ENCODE measurements at regions not wholly inside any gene's neighbourhood (a gene's known extent, or its start where the extent isn't known, plus 50 kb on each side); places are given as distances from the start of the nearest gene placed in this dataset.

DNA sequence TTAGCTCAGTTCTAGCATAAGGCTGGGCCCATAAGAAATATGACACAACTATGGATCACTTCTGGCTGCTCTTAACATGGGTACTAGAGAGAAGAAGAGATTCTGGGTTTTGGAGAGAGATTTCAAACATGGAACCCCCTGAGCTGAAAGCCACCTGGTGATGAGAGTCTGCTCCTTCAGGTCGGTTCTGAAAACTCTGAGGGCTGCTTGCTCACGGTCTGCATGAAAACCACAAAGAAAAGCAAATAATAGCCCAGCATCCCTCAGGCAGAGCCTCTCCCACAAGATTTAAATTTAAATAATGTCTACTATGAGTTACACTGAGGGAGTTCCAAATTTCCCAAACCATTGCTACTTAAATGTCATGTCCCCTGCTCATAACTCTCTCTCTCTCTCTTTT, 301.5 kb downstream of the BMP7 start:
- TF ChIP-seq CEBPB (IDR thresholded peaks at IDR 0.05), result no peak
- no peak for TF ChIP-seq TAF1 (IDR thresholded peaks at IDR 0.05; ENCODE audit: low read depth)
- TF ChIP-seq, protein P1, sequence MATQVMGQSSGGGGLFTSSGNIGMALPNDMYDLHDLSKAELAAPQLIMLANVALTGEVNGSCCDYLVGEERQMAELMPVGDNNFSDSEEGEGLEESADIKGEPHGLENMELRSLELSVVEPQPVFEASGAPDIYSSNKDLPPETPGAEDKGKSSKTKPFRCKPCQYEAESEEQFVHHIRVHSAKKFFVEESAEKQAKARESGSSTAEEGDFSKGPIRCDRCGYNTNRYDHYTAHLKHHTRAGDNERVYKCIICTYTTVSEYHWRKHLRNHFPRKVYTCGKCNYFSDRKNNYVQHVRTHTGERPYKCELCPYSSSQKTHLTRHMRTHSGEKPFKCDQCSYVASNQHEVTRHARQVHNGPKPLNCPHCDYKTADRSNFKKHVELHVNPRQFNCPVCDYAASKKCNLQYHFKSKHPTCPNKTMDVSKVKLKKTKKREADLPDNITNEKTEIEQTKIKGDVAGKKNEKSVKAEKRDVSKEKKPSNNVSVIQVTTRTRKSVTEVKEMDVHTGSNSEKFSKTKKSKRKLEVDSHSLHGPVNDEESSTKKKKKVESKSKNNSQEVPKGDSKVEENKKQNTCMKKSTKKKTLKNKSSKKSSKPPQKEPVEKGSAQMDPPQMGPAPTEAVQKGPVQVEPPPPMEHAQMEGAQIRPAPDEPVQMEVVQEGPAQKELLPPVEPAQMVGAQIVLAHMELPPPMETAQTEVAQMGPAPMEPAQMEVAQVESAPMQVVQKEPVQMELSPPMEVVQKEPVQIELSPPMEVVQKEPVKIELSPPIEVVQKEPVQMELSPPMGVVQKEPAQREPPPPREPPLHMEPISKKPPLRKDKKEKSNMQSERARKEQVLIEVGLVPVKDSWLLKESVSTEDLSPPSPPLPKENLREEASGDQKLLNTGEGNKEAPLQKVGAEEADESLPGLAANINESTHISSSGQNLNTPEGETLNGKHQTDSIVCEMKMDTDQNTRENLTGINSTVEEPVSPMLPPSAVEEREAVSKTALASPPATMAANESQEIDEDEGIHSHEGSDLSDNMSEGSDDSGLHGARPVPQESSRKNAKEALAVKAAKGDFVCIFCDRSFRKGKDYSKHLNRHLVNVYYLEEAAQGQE (IDR thresholded peaks at IDR 0.05; ENCODE audit: low read depth), result no peak
- no peak for TF ChIP-seq FOXM1 (IDR thresholded peaks at IDR 0.05; ENCODE audit: borderline replicate concordance, low read depth)
- no peak for TF ChIP-seq YY1 (IDR thresholded peaks at IDR 0.05; ENCODE audit: low read depth)
- TF ChIP-seq, protein P2, sequence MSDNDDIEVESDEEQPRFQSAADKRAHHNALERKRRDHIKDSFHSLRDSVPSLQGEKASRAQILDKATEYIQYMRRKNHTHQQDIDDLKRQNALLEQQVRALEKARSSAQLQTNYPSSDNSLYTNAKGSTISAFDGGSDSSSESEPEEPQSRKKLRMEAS (IDR thresholded peaks at IDR 0.05), result no peak
- TF ChIP-seq ZBTB7A (IDR thresholded peaks at IDR 0.05; ENCODE audit: low read depth), result no peak
- no peak for TF ChIP-seq TCF12 (IDR thresholded peaks at IDR 0.05; ENCODE audit: low read depth)
- TF ChIP-seq, protein P3, sequence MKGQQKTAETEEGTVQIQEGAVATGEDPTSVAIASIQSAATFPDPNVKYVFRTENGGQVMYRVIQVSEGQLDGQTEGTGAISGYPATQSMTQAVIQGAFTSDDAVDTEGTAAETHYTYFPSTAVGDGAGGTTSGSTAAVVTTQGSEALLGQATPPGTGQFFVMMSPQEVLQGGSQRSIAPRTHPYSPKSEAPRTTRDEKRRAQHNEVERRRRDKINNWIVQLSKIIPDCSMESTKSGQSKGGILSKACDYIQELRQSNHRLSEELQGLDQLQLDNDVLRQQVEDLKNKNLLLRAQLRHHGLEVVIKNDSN (IDR thresholded peaks at IDR 0.05), result no peak
- no peak for TF ChIP-seq CREB1 (IDR thresholded peaks at IDR 0.05; ENCODE audit: low read depth)
- TF ChIP-seq EGR1 (IDR thresholded peaks at IDR 0.05), result no peak

DNA sequence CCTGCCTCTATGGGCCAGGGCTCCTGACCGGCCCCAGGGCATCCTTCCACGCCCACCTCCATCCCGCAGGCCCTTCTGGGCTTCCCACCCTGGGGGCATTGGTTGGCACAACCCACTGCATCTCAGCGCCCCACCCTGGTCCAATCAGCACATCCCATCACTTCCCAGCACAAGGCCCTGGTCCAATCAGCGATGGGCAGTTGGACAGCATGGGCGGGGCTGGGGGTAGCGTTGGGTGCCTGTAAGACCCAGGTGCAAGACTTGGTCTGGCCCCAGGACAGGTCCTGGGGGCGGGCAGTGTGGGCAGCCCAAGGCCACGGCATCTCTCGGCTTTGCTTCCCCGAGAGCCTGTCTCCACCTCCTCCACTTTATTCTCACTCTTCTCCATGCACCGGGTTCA, 298.5 kb downstream of the BMP7 start:
- TF ChIP-seq FOXM1 (IDR thresholded peaks at IDR 0.05; ENCODE audit: borderline replicate concordance, low read depth) (no peak), YY1 (IDR thresholded peaks at IDR 0.05; ENCODE audit: low read depth) (no peak), EP300 (IDR thresholded peaks at IDR 0.05; ENCODE audit: borderline replicate concordance) (no peak), ZBTB7A (IDR thresholded peaks at IDR 0.05; ENCODE audit: low read depth) (no peak), TEAD4 (IDR thresholded peaks at IDR 0.05) (no peak), EGR1 (IDR thresholded peaks at IDR 0.05) (no peak), TAF1 (IDR thresholded peaks at IDR 0.05; ENCODE audit: low read depth) (no peak), NFIC (IDR thresholded peaks at IDR 0.05) (no peak), CREB1 (IDR thresholded peaks at IDR 0.05; ENCODE audit: low read depth) (no peak), TCF12 (IDR thresholded peaks at IDR 0.05; ENCODE audit: low read depth) (no peak)

DNA sequence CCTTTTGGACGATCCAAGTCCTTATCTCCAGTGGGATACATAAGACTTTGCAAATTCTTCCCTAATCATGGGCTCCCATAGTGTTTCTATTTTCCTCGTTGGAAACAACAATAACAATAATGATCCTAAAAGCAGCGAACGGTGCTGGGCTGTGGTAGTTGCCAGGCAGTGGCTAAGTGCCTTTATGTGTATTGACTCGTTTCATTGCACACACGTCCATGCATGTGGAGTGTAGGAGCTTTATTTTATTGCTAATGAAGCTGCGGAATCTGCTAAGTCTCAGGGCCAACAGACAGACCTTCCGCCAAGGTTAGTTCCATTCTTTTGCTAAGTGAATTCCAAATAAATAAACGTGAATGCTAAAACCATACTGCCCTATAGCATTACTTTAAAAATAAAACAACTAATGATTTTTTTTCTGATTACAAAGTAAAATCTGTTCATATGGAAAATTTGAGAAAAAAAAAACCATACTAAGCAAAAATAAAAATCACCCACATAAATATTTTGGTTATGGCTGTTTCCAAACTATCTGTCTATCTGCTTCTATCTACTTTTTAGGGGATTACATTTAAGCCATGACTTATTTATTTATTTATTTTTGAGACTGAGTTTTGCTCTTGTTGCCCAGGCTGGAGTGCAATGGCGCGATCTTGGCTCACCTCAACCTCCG, 297.9 kb downstream of the BMP7 start:
- TF ChIP-seq TCF12 (IDR thresholded peaks at IDR 0.05; ENCODE audit: low read depth) (no peak), FOXM1 (IDR thresholded peaks at IDR 0.05; ENCODE audit: borderline replicate concordance, low read depth) (no peak), TAF1 (IDR thresholded peaks at IDR 0.05; ENCODE audit: low read depth) (no peak), CREB1 (IDR thresholded peaks at IDR 0.05; ENCODE audit: low read depth) (no peak), RAD21 (IDR thresholded peaks at IDR 0.05; ENCODE audit: low read depth) (no peak)
- TF ChIP-seq, protein P1 (IDR thresholded peaks at IDR 0.05; ENCODE audit: low read depth), result no peak
- TF ChIP-seq, protein P3 (IDR thresholded peaks at IDR 0.05), result no peak

DNA sequence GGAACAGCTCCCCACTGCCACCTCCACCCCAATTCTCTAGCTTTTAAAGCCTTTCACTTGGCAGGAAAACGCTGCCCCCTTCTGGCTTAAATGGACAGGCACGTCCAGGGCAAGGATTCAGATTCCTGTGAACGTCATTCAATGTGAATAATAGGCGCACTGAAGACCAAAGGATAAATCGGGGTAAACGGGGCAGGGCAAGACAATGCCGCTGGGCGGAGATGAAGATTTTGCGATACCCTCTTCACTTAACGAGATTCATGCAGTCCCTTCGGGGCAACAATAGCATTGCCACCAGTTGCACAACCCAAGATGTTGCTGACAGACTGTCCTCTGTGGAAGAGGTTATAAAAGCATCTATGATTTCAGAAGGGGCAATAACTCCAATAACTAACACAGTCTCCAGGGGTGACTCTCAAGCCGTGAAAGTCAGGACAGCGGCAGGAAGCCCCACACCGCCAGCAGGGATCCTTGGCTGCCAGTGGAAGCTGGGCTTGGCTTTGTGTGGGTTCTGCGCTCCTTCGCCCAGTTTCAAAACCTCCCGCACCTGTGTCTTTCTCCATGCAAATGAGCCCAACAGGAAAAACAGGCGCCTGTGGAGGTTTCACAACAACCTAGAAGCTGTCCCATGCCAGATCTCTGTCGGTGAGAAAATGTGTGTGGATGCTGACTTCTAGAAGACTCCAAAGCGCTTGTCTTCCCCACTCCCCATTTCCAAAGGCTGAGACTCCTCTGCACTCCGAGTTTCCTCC, 291.8 kb downstream of the BMP7 start:
- TF ChIP-seq RAD21 (IDR thresholded peaks at IDR 0.05; ENCODE audit: low read depth), result peak; percentile 70
- TF ChIP-seq, protein P3 (IDR thresholded peaks at IDR 0.05), result no peak

DNA sequence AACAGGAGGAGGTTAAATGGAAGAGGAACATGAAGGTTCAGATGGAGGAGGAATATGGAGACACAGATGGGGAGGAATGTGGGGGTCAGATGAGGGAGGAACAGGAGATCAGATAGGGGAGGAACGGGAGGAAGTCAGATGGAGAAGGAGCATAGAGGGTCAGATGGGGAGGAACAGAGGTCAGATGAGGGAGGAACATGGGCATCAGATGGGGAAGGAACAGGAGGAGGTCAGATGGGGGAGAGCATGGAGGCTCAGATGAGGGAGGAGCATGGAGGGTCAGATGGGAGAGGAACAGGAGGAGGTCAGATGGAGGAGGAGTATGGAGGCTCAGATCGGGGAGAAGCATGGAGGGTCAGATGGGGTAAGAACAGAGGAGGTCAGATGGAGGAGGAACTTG, 290.6 kb downstream of the BMP7 start:
- no peak for TF ChIP-seq TAF1 (IDR thresholded peaks at IDR 0.05; ENCODE audit: low read depth)
- no peak for TF ChIP-seq TCF12 (IDR thresholded peaks at IDR 0.05; ENCODE audit: low read depth)
- TF ChIP-seq NFIC (IDR thresholded peaks at IDR 0.05), result no peak
- no peak for TF ChIP-seq YY1 (IDR thresholded peaks at IDR 0.05; ENCODE audit: low read depth)
- TF ChIP-seq EGR1 (IDR thresholded peaks at IDR 0.05), result no peak
- no peak for TF ChIP-seq FOXM1 (IDR thresholded peaks at IDR 0.05; ENCODE audit: borderline replicate concordance, low read depth)
- TF ChIP-seq CEBPB (IDR thresholded peaks at IDR 0.05), result no peak
- TF ChIP-seq, protein P1 (IDR thresholded peaks at IDR 0.05; ENCODE audit: low read depth), result no peak
- TF ChIP-seq, protein P2 (IDR thresholded peaks at IDR 0.05), result no peak

Measured in Ishikawa (cell line).